NCI-H2196 (cell line): ENCODE measurements at regions not wholly inside any gene's neighbourhood (a gene's known extent, or its start where the extent isn't known, plus 50 kb on each side); places are given as distances from the start of the nearest gene placed in this dataset.
"Not testable (repeated sequence)": the region's sequence is repeated elsewhere in the genome, so short reads cannot be mapped to it uniquely, and the experiment has no call there.

ENCODE experiments used
- DNase-seq: peaks from one replicate; lab custom pipeline; 2025; ENCODE audit not compliant: unreplicated experiment; lab: John Stamatoyannopoulos, UW

- no peak for DNase-seq
Observed at GRCh38 chr1:227417756-227418480, 99.6 kb upstream of the CDC42BPA start.

DNA sequence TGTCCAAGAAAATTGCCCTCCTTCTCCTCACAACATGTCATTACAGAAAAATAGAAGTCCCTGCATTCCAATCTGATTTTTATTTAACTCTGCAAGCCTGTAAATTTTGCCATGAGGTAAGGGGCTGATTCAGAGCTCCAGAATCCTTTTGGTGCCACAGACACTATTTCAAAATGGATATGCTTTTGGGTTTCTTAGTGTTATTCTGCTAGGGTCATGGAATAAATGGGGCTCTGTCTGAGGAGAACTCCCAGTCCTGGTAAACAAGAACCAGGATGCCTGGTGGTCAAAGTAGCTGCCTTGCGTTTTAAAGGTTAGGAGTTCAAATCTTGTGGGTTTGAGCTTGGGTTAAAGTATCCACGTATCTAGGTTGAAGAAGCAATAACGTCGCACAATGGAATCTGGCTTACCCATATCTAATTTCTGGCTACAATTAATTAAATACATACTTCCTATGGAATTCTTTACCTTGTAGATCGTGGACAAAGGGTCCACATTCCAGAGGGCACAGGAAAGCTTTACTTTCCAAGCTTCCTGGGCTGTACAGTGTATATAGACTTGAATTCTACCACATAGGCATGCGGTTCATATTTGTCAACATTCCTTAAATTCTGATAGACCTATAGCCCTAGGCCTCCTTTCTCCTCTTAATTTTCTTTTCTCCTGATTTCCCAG, 98.0 kb upstream of the CDC42BPA start:
- DNase-seq: no peak

- DNase-seq: no peak
Observed at GRCh38 chr1:227415115-227415790, 97.0 kb upstream of the CDC42BPA start.

DNA sequence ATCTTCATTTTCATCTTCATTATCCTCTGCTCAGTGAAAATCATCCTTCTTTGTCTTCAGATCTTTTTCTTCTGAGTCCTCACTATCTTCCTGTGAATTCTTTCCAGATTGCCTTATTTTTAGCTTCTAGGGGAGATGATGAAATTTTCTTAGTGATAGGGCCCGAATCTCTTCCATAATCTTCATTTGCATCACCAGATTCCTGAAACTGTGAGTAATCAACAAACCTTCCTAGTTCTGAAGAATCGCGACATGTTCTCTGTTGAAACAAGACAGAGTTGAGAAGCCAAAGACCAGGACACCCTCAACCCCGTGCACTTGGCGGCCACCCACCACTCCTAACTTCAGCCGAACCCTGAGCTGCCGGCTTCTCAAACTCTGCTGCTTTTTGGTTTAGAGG, 92.8 kb upstream of the CDC42BPA start:
- no peak for DNase-seq

- not testable (repeated sequence) for DNase-seq
Observed at GRCh38 chr1:227406332-227406731, 88.0 kb upstream of the CDC42BPA start.

DNA sequence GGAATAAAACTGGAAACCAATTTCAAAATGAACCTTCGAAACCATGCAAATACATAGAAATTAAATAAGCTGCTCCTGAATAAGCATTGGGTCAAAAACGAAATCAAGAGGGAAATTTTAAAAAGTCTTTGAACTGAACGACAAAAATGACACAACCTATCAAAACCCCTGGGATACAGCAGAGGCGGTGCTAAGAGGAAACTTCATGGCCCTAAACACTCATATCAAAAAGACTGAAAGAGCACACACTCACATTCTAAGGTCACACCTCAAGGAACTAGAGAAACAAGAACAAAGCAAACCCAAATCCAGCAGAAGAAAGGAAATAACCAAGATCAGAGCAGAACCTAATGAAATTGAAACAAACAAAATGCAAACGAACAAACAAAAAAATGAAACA, 85.2 kb upstream of the CDC42BPA start:
- no peak for DNase-seq

GRCh38 chr1:227401562-227402342, 83.5 kb upstream of the CDC42BPA start:
- DNase-seq: no peak

DNA sequence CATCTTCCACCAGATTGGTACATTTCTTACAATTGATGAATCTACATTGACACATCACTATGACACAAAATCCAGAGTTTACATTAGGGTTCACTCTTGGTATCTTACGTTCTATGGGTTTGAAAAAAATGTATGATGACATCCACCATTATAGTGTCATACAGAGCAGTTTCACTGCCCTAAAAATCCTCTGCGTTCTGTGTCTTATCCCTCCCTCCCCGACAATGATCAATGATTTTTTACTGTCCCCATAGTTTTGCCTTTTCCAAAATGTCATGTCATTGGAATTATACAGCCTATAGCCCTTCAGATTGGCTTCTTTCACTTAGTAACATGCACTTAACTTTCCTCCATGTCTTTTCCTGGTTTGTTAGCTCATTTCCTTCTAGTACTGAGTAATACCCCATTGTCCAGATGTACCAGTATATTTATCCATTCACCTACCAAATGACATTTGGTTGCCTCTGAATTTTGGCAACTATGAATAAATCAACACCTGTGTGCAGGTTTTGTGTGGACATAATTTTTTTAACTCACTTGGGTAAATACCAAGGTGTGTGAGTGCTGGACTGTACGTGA, 80.9 kb upstream of the CDC42BPA start:
- no peak for DNase-seq

GRCh38 chr1:227397354-227397978, 79.2 kb upstream of the CDC42BPA start:
- DNase-seq: no peak

DNA sequence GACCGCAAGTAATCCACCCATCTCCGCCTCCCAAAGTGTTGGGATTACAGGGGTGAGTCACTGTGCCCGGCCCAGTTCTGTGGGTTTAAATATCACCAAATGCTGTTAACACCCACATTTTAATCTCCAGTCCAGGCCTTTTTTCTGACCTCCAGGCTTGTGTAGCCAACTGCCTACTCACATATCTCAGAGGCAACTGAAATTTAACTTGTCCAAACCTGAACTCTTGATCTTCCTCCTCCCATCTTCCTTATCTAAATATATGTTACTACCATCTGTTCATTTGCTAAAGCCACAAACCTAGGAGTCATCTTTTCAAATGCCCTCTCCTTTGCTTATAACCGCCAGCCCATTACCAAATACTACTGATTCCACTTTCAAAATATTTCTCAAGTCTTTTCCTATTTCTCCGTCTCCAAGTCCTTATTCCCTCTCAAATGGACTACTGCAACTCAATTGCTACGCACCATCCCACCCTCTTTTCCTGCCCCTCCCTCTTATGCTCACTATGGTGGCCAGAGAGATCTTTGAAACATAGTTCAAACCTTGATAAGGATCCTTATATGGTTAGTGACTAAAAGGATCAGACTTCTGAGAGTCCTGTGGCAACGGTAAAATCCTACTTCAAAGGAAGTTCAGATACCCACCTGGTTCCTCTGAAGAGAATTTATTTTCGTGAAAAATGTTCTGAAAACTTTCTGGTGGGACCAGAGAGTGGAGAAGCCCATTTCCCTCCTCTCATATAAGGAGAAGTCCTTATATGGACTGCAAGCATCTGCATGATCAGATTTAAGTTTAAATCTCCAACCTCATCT, 78.5 kb upstream of the CDC42BPA start:
- no peak for DNase-seq

DNA sequence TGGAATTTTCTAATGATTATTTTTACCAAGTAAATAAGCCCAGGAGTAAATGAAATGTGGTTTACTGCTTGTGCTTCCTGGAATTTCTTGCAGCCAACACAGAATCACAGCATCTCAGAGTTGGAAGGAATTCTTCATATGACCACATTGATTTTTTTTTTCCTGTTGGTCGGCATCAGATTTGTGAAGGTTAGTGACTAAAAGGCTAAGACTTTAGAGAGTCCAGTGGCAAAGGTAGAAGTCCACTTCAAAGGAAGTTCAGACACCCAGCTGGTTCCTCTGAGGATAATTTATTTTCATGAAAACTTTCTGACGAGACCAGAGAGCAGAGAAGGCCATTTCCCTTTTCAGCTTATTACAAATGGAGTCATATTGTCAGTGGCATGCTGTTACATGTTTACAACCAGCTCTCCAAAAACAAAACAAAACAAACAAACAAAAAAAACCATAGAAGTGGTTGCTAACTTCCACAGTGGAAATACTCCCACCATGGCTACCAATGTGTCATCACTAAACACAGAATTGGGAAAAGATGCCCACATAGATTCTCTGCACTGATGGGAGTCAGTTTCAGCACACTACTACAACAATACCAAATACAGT, 77.2 kb upstream of the CDC42BPA start:
- DNase-seq: no peak

DNA sequence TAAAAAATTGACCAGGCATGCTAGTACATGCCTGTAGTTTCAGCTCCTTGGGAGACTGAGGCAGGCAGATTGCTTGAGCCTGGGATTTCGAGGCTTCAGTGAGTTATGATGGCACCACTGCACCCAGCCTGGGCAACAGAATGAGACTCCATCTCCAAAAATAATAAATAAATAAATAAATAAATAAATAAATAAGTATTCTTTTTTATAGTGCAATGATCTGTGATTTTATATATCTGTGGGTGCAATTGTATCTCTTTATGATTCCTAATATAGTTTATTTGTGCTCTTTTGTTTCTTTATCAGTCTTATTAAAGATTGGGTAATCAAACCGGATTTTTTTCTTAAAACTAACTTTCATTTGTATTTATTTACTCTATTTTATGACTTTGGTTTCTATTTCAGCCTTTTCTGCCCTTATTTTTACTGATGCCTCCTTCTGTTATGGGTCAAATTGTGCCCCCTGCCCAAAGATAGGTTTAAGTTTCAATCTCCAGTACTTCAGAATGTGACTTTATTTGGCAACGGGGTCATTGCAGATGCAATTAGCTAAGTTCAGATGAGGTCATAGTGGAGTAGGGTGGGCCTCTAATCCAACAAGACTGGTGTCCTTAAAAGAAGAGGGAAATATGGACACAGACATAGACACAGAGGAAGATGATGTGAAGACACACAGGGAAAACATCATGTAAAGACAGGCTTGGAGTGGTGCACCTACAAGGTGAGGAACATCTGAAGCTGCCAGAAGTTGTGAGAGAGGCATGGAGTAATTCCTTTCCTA, 74.9 kb upstream of the CDC42BPA start:
- DNase-seq: no peak

GRCh38 chr1:227391879-227392278, 73.6 kb upstream of the CDC42BPA start:
- DNase-seq: no peak

GRCh38 chr1:227391211-227391610, 72.9 kb upstream of the CDC42BPA start:
- DNase-seq: no peak

GRCh38 chr1:227390525-227390924, 72.2 kb upstream of the CDC42BPA start:
- no peak for DNase-seq

DNA sequence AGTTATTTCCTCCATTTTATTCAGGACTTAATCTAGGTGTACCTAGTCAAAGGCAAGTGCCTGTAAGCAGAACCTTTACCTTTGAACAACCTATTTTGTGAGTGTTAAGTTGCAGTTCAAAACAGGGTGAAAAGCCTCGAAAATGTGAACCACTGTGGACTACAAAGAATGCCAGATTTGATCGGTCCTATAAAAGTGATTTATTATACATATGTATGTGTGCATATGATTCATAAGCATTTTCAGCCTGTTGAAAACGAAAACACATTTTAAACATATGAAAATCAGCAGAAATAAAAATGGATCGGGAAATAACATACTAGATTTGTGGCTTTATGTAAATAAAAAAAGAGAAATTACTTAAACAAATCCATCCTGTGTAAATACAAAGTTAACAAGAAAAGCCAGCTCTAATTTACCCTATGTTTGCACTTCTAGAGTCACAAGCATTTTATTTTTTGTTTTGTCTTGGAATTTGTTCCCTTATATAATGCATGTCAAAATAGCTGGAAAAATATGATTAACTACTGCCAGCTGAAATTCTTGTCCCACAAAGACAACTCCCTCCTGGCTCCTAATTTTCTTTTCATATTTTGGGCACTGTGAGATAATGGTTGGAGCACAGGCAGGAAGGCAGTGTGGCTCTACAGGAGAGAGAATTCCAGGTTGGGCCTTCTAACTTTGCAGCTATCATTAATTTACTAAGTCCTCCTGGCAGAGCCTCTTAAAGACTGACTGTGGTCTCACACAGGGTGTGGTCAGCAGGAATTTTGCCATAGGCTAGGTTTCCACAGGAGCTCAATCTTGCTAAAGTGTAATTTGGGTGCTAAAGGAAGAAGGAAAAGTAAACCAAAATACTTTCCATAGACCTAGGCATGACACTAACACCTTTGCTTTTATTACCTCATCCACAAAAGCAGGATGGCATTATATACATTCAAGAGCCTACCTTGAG, 70.2 kb upstream of the CDC42BPA start:
- DNase-seq: no peak

GRCh38 chr1:227379555-227379892, 61.2 kb upstream of the CDC42BPA start:
- no peak for DNase-seq
